Caco-2 (cell line): ENCODE measurements at regions not wholly inside any gene's neighbourhood (a gene's known extent, or its start where the extent isn't known, plus 50 kb on each side); places are given as distances from the start of the nearest gene placed in this dataset.

ENCODE experiments used
- BruUV-seq: library from RNA; stranded (reverse); fragments of 400-500 nt; replicated peaks from 2 replicates; lab custom pipeline; 2021; lab: Mats Ljungman, UMichigan
- CTCF ChIA-PET: fragments of 300-600 bp; sonication (Branson Sonifier 250); formaldehyde crosslinking; loops from one replicate; lab custom pipeline; 2022; ENCODE audit warnings: antibody characterized with exemption; lab: Charles Lee
- POLR2A ChIA-PET: fragments of 300-600 bp; sonication (Branson Sonifier 250); formaldehyde crosslinking; loops from one replicate; lab custom pipeline; 2022; ENCODE audit warnings: antibody characterized with exemption; lab: Charles Lee
- DNase-seq, 2 experiments: peaks; one replicate each; pipeline versions ENCODE4 v3.0.0 to v3.0.0-alpha.2; 2020 to 2022
- H3K27me3 ChIP-seq: replicated peaks from 2 replicates; pipeline ENCODE4 v1.6.0; 2011; ENCODE audit warnings: low read length; ENCODE audit not compliant: control insufficient read depth, insufficient read depth
- H3K36me3 ChIP-seq: 2 replicates; pipeline ENCODE4 v1.5.1; 2011; ENCODE audit warnings: low read length; ENCODE audit not compliant: control insufficient read depth, insufficient read depth
- H3K4me1 ChIP-seq: fragments of 250-450 bp; sonication (Bioruptor Pico); 2 replicates; pipeline ENCODE4 v1.5.1; 2020; ENCODE audit warnings: mild to moderate bottlenecking
- H3K4me3 ChIP-seq: 2 replicates; pipeline ENCODE4 v1.5.1; 2011; ENCODE audit warnings: low read depth, mild to moderate bottlenecking, control low read depth, low read length
- H3K9me3 ChIP-seq: fragments of 250-450 bp; sonication (Bioruptor Pico); 2 replicates; pipeline ENCODE4 v1.5.1; 2020; ENCODE audit warnings: mild to moderate bottlenecking, moderate library complexity
- H3K27ac Mint-ChIP-seq: one replicate; pipeline ENCODE4 v1.8.0; 2022; ENCODE audit warnings: mixed read lengths; ENCODE audit not compliant: unreplicated experiment
- H3K27me3 Mint-ChIP-seq: one replicate; pipeline ENCODE4 v1.8.0; 2022; ENCODE audit warnings: mixed read lengths; ENCODE audit not compliant: insufficient read depth, unreplicated experiment
- H3K36me3 Mint-ChIP-seq: one replicate; pipeline ENCODE4 v1.8.0; 2022; ENCODE audit warnings: mild to moderate bottlenecking, mixed read lengths; ENCODE audit not compliant: insufficient read depth, unreplicated experiment
- H3K4me1 Mint-ChIP-seq: one replicate; pipeline ENCODE4 v1.8.0; 2022; ENCODE audit warnings: low read depth, mixed read lengths; ENCODE audit not compliant: unreplicated experiment
- H3K4me3 Mint-ChIP-seq: one replicate; pipeline ENCODE4 v1.8.0; 2022; ENCODE audit warnings: mild to moderate bottlenecking, moderate library complexity, mixed read lengths; ENCODE audit not compliant: unreplicated experiment
- H3K9me3 Mint-ChIP-seq: one replicate; pipeline ENCODE4 v1.8.0; 2022; ENCODE audit warnings: mixed read lengths; ENCODE audit not compliant: unreplicated experiment
- intact Hi-C: fragments of 100-400 bp; cut with micrococcal nuclease; formaldehyde crosslinking; loops from one replicate; pipeline ENCODE4 v1.10.0; 2022; ENCODE audit not compliant: unreplicated experiment
- TF ChIP-seq, protein P1 (sequence below), 2 experiments: fragments of 200-600 bp in 1 of 2; IDR thresholded peaks; 1 replicate in 1 of 2; 2 replicates in 1 of 2; pipeline versions ENCODE4 v1.5.1 to v1.8.0; 2011 to 2022; ENCODE audit warnings: antibody characterized with exemption in 1 of 2, control low read depth in 1 of 2, inconsistent platforms in 1 of 2, low read depth in 1 of 2, low read length in 1 of 2, mild to moderate bottlenecking in 1 of 2, moderate library complexity in 1 of 2; ENCODE audit not compliant: insufficient read depth in 1 of 2, severe bottlenecking in 1 of 2, unreplicated experiment in 1 of 2

- TF ChIP-seq, protein P1, sequence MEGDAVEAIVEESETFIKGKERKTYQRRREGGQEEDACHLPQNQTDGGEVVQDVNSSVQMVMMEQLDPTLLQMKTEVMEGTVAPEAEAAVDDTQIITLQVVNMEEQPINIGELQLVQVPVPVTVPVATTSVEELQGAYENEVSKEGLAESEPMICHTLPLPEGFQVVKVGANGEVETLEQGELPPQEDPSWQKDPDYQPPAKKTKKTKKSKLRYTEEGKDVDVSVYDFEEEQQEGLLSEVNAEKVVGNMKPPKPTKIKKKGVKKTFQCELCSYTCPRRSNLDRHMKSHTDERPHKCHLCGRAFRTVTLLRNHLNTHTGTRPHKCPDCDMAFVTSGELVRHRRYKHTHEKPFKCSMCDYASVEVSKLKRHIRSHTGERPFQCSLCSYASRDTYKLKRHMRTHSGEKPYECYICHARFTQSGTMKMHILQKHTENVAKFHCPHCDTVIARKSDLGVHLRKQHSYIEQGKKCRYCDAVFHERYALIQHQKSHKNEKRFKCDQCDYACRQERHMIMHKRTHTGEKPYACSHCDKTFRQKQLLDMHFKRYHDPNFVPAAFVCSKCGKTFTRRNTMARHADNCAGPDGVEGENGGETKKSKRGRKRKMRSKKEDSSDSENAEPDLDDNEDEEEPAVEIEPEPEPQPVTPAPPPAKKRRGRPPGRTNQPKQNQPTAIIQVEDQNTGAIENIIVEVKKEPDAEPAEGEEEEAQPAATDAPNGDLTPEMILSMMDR (IDR thresholded peaks at IDR 0.05; ENCODE audit: insufficient read depth in 1 of 2, low read depth in 1 of 2, low read length in 1 of 2, severe bottlenecking in 1 of 2, unreplicated experiment in 1 of 2) = no peak
- H3K4me3 Mint-ChIP-seq = no peak overlapping the region
- intact Hi-C loops = no loop called here
- DNase-seq = no peak
- Histone ChIP-seq H3K4me1 (no peaks in the 10 kb centered on the region), H3K36me3 (no peaks in the 10 kb centered on the region), H3K27me3 (no peaks in the 10 kb centered on the region), H3K9me3 (no peaks in the 10 kb centered on the region), H3K4me3 (no peak overlapping the region)
- H3K9me3 Mint-ChIP-seq = peaks cover 7% of the 10 kb centered on the region
- CTCF ChIA-PET = no interaction called here
- POLR2A ChIA-PET = no interaction called here
- no peak overlapping the region for H3K27ac Mint-ChIP-seq
- no TSS peak for BruUV-seq
- no peaks in the 10 kb centered on the region for H3K4me1 Mint-ChIP-seq
- no peaks in the 10 kb centered on the region for H3K36me3 Mint-ChIP-seq
- H3K27me3 Mint-ChIP-seq = peaks cover 6% of the 10 kb centered on the region
Measured at GRCh38 chr10:89887406-89887805, 186.0 kb downstream of the KIF20B start.

GRCh38 chr10:89887830-89888229 is 186.4 kb downstream of the KIF20B start:
- no TSS peak for BruUV-seq
- H3K36me3 ChIP-seq = no peaks in the 10 kb centered on the region
- peaks cover 2% of the 10 kb centered on the region for H3K9me3 Mint-ChIP-seq
- no peak overlapping the region for H3K27ac Mint-ChIP-seq
- H3K4me3 ChIP-seq = no peak overlapping the region
- TF ChIP-seq, protein P1 (IDR thresholded peaks at IDR 0.05; ENCODE audit: insufficient read depth in 1 of 2, low read depth in 1 of 2, low read length in 1 of 2, severe bottlenecking in 1 of 2, unreplicated experiment in 1 of 2) = no peak
- H3K9me3 ChIP-seq = no peaks in the 10 kb centered on the region
- H3K27me3 Mint-ChIP-seq = peaks cover 1% of the 10 kb centered on the region
- no peaks in the 10 kb centered on the region for H3K36me3 Mint-ChIP-seq
- H3K27me3 ChIP-seq = no peaks in the 10 kb centered on the region
- DNase-seq = no peak
- H3K4me1 Mint-ChIP-seq = no peaks in the 10 kb centered on the region
- no peak overlapping the region for H3K4me3 Mint-ChIP-seq
- intact Hi-C loops = no loop called here
- no peaks in the 10 kb centered on the region for H3K4me1 ChIP-seq
- ChIA-PET CTCF (no interaction called here), POLR2A (no interaction called here)

- Histone ChIP-seq H3K9me3 (no peaks in the 10 kb centered on the region), H3K4me1 (no peaks in the 10 kb centered on the region), H3K4me3 (no peak overlapping the region), H3K36me3 (no peaks in the 10 kb centered on the region), H3K27me3 (no peaks in the 10 kb centered on the region)
- Mint-ChIP-seq H3K4me3 (no peak overlapping the region), H3K4me1 (no peaks in the 10 kb centered on the region), H3K9me3 (no peaks in the 10 kb centered on the region), H3K27ac (no peak overlapping the region), H3K27me3 (no peaks in the 10 kb centered on the region), H3K36me3 (no peaks in the 10 kb centered on the region)
- ChIA-PET CTCF (no interaction called here), POLR2A (no interaction called here)
- TF ChIP-seq, protein P1 (IDR thresholded peaks at IDR 0.05; ENCODE audit: insufficient read depth in 1 of 2, low read depth in 1 of 2, low read length in 1 of 2, severe bottlenecking in 1 of 2, unreplicated experiment in 1 of 2) = no peak
- no TSS peak for BruUV-seq
- intact Hi-C loops = no loop called here
- DNase-seq = no peak
Measured at GRCh38 chr10:89888321-89889070, 187.1 kb downstream of the KIF20B start.
